NT2/D1 (cell line): ENCODE measurements at regions not wholly inside any gene's neighbourhood (a gene's known extent, or its start where the extent isn't known, plus 50 kb on each side); places are given as distances from the start of the nearest gene placed in this dataset.

Experiments
- SUZ12 ChIP-seq: IDR thresholded peaks from 2 replicates; pipeline ENCODE4 v1.6.1; 2011; ENCODE audit not compliant: insufficient read length, insufficient read depth; ENCODE audit errors: extremely low read depth
- YY1 ChIP-seq: IDR thresholded peaks from 2 replicates; pipeline ENCODE4 v1.6.1; 2011; ENCODE audit not compliant: insufficient read length, insufficient read depth
- ZNF274 ChIP-seq: IDR thresholded peaks from 2 replicates; pipeline ENCODE4 v1.6.1; 2011; ENCODE audit warnings: mild to moderate bottlenecking, low read depth, low read length

DNA sequence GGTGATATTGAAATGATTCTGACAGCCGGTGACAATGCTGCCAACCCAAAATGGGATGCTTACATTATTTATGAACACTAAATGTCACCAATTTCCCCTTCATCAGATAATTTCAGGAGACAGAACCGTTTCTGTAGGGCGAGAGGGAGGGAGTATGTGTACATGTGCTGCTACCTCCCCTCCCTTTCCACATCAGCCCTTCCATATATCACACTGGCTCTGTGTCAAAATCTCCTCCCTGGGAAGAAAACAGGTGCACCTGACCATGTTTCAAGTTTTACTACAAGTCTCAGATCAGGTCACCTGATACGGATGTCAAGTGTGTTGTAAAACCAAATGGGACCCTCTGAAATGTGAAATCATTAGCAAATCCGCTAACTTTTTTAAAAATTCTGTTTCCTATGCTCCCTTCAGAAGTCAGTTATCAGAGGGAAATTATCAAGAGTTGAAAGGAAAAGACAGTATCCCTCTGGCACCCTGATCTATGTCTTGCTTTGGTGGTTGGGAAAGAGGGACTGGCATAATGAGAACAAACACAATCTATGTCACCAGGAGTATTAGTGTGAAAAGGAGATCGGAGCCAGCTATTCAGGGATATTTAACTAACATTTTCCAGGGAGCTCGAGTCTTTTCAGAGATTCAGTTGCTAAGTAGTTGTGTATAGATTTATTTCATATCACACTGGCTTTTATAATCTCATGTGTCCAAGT lies 1002.3 kb upstream of the CDH8 start:
- no peak for TF ChIP-seq ZNF274
- no peak for TF ChIP-seq SUZ12
- TF ChIP-seq YY1 = no peak
